H9 (cell line): ENCODE measurements at regions not wholly inside any gene's neighbourhood (a gene's known extent, or its start where the extent isn't known, plus 50 kb on each side); places are given as distances from the start of the nearest gene placed in this dataset.

Source experiments
- DNase-seq: peaks from one replicate; pipeline ENCODE4 v3.0.0-alpha.2; 2017
- H2AFZ ChIP-seq: one replicate; pipeline ENCODE4 v1.6.1; 2013; ENCODE audit warnings: mild to moderate bottlenecking, low read length, control low read depth, moderate library complexity
- H2AK5ac ChIP-seq: 2 replicates; pipeline ENCODE4 v1.6.1; 2013; ENCODE audit warnings: low read length, control low read depth, mixed read lengths; ENCODE audit not compliant: insufficient read length
- H2BK120ac ChIP-seq: one replicate; pipeline ENCODE4 v1.6.1; 2013; ENCODE audit warnings: low read depth, mild to moderate bottlenecking, low read length, control low read depth, inconsistent platforms; ENCODE audit not compliant: poor library complexity, severe bottlenecking
- H2BK12ac ChIP-seq: 2 replicates; pipeline ENCODE4 v1.6.1; 2013; ENCODE audit warnings: low read length, control low read depth, mixed read lengths, low read depth; ENCODE audit not compliant: insufficient read length
- H2BK15ac ChIP-seq: 2 replicates; pipeline ENCODE4 v1.6.1; 2013; ENCODE audit warnings: low read depth, low read length, control low read depth
- H2BK20ac ChIP-seq: one replicate; pipeline ENCODE4 v1.6.1; 2013; ENCODE audit warnings: low read depth, mild to moderate bottlenecking, low read length, control low read depth, inconsistent platforms; ENCODE audit not compliant: poor library complexity, severe bottlenecking
- H2BK5ac ChIP-seq: 2 replicates; pipeline ENCODE4 v1.6.1; 2013; ENCODE audit warnings: low read length, control low read depth, mixed read lengths; ENCODE audit not compliant: insufficient read length
- H3K14ac ChIP-seq: 2 replicates; pipeline ENCODE4 v1.6.1; 2013; ENCODE audit warnings: low read length, control low read depth; ENCODE audit not compliant: insufficient read depth
- H3K18ac ChIP-seq: 2 replicates; pipeline ENCODE4 v1.6.1; 2013; ENCODE audit warnings: low read depth, mild to moderate bottlenecking, mixed read lengths, low read length, control low read depth; ENCODE audit not compliant: insufficient read length
- H3K23ac ChIP-seq: 2 replicates; pipeline ENCODE4 v1.6.1; 2013; ENCODE audit warnings: low read length, control low read depth, mixed read lengths, low read depth; ENCODE audit not compliant: insufficient read length
- H3K23me2 ChIP-seq: 2 replicates; pipeline ENCODE4 v1.6.1; 2013; ENCODE audit warnings: low read depth, mild to moderate bottlenecking, mixed read lengths, low read length, control low read depth; ENCODE audit not compliant: insufficient read length, poor library complexity, severe bottlenecking
- H3K27ac ChIP-seq: 2 replicates; pipeline ENCODE4 v1.5.1; 2013; ENCODE audit warnings: low read length, control low read depth, mixed read lengths, low read depth; ENCODE audit not compliant: insufficient read length
- H3K27me3 ChIP-seq: 2 replicates; pipeline ENCODE4 v1.6.1; 2013; ENCODE audit warnings: low read length, control low read depth, inconsistent platforms; ENCODE audit not compliant: insufficient read depth
- H3K4ac ChIP-seq: 2 replicates; pipeline ENCODE4 v1.6.1; 2013; ENCODE audit warnings: low read depth, mild to moderate bottlenecking, control low read depth, inconsistent platforms, low read length, moderate library complexity
- H3K4me1 ChIP-seq: 2 replicates; pipeline ENCODE4 v1.6.1; 2013; ENCODE audit warnings: low read length, control low read depth, inconsistent platforms; ENCODE audit not compliant: insufficient read depth
- H3K4me2 ChIP-seq: 2 replicates; pipeline ENCODE4 v1.6.1; 2013; ENCODE audit warnings: low read length, control low read depth, mixed read lengths; ENCODE audit not compliant: insufficient read length, insufficient read depth
- H3K56ac ChIP-seq: 2 replicates; pipeline ENCODE4 v1.6.1; 2013; ENCODE audit warnings: low read depth, mild to moderate bottlenecking, mixed read lengths, low read length, control low read depth; ENCODE audit not compliant: insufficient read length
- H3K79me1 ChIP-seq: 2 replicates; pipeline ENCODE4 v1.6.1; 2013; ENCODE audit warnings: low read depth, mild to moderate bottlenecking, moderate library complexity, low read length, control low read depth, inconsistent platforms; ENCODE audit not compliant: insufficient read depth, poor library complexity, severe bottlenecking
- H3K79me2 ChIP-seq: 2 replicates; pipeline ENCODE4 v1.6.1; 2013; ENCODE audit warnings: low read length, control low read depth, inconsistent platforms; ENCODE audit not compliant: insufficient read depth
- H3K9ac ChIP-seq: 2 replicates; pipeline ENCODE4 v1.6.1; 2013; ENCODE audit warnings: low read length, control low read depth, mixed read lengths; ENCODE audit not compliant: insufficient read length; ENCODE audit errors: extremely low read depth
- H3K9me3 ChIP-seq: one replicate; pipeline ENCODE4 v1.6.1; 2013; ENCODE audit warnings: low read depth, low read length, inconsistent platforms; ENCODE audit not compliant: control insufficient read depth
- H3T11ph ChIP-seq: one replicate; pipeline ENCODE4 v1.6.1; 2013; ENCODE audit warnings: mild to moderate bottlenecking, low read length, control low read depth, inconsistent platforms
- H4K20me1 ChIP-seq: one replicate; pipeline ENCODE4 v1.6.1; 2013; ENCODE audit not compliant: control insufficient read depth, insufficient read length, insufficient read depth
- H4K5ac ChIP-seq: 2 replicates; pipeline ENCODE4 v1.6.1; 2013; ENCODE audit warnings: low read depth, mild to moderate bottlenecking, mixed read lengths, low read length, control low read depth; ENCODE audit not compliant: insufficient read length
- H4K8ac ChIP-seq: replicated peaks from 2 replicates; pipeline ENCODE4 v1.6.1; 2013; ENCODE audit warnings: low read length, control low read depth, mixed read lengths, low read depth; ENCODE audit not compliant: insufficient read length
- H4K91ac ChIP-seq: 2 replicates; pipeline ENCODE4 v1.6.1; 2013; ENCODE audit warnings: low read depth, mild to moderate bottlenecking, moderate library complexity, mixed read lengths, low read length, control low read depth; ENCODE audit not compliant: insufficient read length
- H3K27ac Mint-ChIP-seq, 3 experiments: 2 replicates in 2 of 3; 3 replicates in 1 of 3; pipeline ENCODE4 v1.8.0; 2020 to 2021; ENCODE audit warnings: mixed read lengths in 3 of 3, mild to moderate bottlenecking in 1 of 3, moderate library complexity in 1 of 3
- H3K27me3 Mint-ChIP-seq: 2 replicates; pipeline ENCODE4 v1.8.0; 2021; ENCODE audit warnings: low read depth, mild to moderate bottlenecking, moderate library complexity, mixed read lengths
- H3K36me3 Mint-ChIP-seq, 3 experiments: 2 replicates in 2 of 3; 3 replicates in 1 of 3; pipeline ENCODE4 v1.8.0; 2020 to 2021; ENCODE audit warnings: low read depth in 3 of 3, mixed read lengths in 3 of 3; ENCODE audit not compliant: insufficient read depth in 1 of 3
- H3K4me1 Mint-ChIP-seq, 2 experiments: 2 replicates each; pipeline ENCODE4 v1.8.0; 2020; ENCODE audit warnings: mixed read lengths in 2 of 2
- H3K4me3 Mint-ChIP-seq, 2 experiments: 2 replicates in 1 of 2; 3 replicates in 1 of 2; pipeline ENCODE4 v1.8.0; 2020 to 2021; ENCODE audit warnings: mild to moderate bottlenecking in 2 of 2, mixed read lengths in 2 of 2, moderate library complexity in 1 of 2
- H3K9me3 Mint-ChIP-seq, 2 experiments: 2 replicates in 1 of 2; 3 replicates in 1 of 2; pipeline ENCODE4 v1.8.0; 2020; ENCODE audit warnings: mild to moderate bottlenecking in 2 of 2, mixed read lengths in 2 of 2, moderate library complexity in 1 of 2
- WGBS: extraction: QIAGEN DNeasy Blood & Tissue Kit; methylation state at CpG from one replicate; pipeline ENCODE4 v1.1.7; 2013; ENCODE audit warnings: missing lambda C conversion rate, low lambda C conversion rate, mixed read lengths; ENCODE audit not compliant: insufficient read length; ENCODE audit errors: extremely low coverage; 5-methylcytosine and 5-hydroxymethylcytosine counted together
- TF ChIP-seq, protein P1 (sequence below): fragments of 200-600 bp; sonication (generic); conservative IDR thresholded peaks from 3 replicates; pipeline ENCODE4 v1.8.0; 2021; ENCODE audit warnings: antibody characterized with exemption, mild to moderate bottlenecking

DNA sequence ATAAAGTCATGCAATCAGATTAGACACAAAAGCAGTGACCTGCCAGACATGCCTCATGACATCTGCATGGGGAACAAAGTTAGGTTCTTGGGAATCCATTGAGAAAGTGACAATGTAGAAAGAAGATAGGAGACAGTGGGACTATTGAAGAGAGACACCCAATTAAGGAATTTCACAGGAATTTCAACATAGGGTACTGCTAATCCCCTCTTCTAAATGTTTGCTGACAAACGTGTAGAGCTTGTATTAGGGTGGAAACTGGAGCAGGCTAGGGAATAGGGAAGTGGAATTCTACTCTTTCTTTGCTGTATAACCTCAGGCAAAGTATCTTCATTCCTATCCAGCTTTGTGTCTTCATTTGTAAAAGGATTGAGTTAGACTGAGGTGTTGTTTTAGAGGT lies 409.4 kb upstream of the SASH1 start:
- Histone ChIP-seq H4K20me1 (no peaks in the 10 kb centered on the region), H3K4me2 (no peak overlapping the region), H3K9me3 (no peaks in the 10 kb centered on the region), H2BK120ac (no peak overlapping the region), H3K9ac (no peak overlapping the region), H4K8ac (no peak overlapping the region), H2AK5ac (no peak overlapping the region), H4K5ac (no peak overlapping the region), H2AFZ (no peak overlapping the region), H3K23me2 (no peaks in the 10 kb centered on the region), H3T11ph (no peak overlapping the region), H2BK20ac (no peak overlapping the region), H2BK12ac (no peak overlapping the region), H3K79me1 (no peaks in the 10 kb centered on the region), H3K18ac (no peak overlapping the region), H2BK5ac (no peak overlapping the region), H3K27me3 (no peaks in the 10 kb centered on the region), H3K4ac (no peak overlapping the region), H4K91ac (no peak overlapping the region), H2BK15ac (no peak overlapping the region), H3K23ac (no peak overlapping the region), H3K4me1 (no peaks in the 10 kb centered on the region), H3K79me2 (no peaks in the 10 kb centered on the region), H3K56ac (no peak overlapping the region), H3K27ac (no peak overlapping the region), H3K14ac (no peak overlapping the region)
- TF ChIP-seq, protein P1, sequence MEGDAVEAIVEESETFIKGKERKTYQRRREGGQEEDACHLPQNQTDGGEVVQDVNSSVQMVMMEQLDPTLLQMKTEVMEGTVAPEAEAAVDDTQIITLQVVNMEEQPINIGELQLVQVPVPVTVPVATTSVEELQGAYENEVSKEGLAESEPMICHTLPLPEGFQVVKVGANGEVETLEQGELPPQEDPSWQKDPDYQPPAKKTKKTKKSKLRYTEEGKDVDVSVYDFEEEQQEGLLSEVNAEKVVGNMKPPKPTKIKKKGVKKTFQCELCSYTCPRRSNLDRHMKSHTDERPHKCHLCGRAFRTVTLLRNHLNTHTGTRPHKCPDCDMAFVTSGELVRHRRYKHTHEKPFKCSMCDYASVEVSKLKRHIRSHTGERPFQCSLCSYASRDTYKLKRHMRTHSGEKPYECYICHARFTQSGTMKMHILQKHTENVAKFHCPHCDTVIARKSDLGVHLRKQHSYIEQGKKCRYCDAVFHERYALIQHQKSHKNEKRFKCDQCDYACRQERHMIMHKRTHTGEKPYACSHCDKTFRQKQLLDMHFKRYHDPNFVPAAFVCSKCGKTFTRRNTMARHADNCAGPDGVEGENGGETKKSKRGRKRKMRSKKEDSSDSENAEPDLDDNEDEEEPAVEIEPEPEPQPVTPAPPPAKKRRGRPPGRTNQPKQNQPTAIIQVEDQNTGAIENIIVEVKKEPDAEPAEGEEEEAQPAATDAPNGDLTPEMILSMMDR = no peak
- Mint-ChIP-seq H3K4me1 (no peaks in the 10 kb centered on the region; a peak in 1 of 4 replicates), H3K36me3 (peaks cover 0 to 7% (median 0%) of the 10 kb centered on the region in 3 experiments; a peak in 2 of 7 replicates), H3K27me3 (no peaks in the 10 kb centered on the region), H3K4me3 (no peak overlapping the region), H3K9me3 (peaks cover 6 to 7% of the 10 kb centered on the region in 2 experiments), H3K27ac (no peak overlapping the region)
- no peak for DNase-seq
- no CpG with 5 or more reads among the region's 1 CpG for WGBS
